Endothelial cell of umbilical vein (primary cell): ENCODE measurements at regions not wholly inside any gene's neighbourhood (a gene's known extent, or its start where the extent isn't known, plus 50 kb on each side); places are given as distances from the start of the nearest gene placed in this dataset.

Experiments used
- BruUV-seq: library from RNA; stranded (reverse); fragments of 400-500 nt; replicated peaks from 2 replicates; lab custom pipeline; 2021; lab: Mats Ljungman, UMichigan
- CTCF ChIA-PET: fragments of 300-600, 350-600 bp; sonication (Branson Sonifier 250); formaldehyde crosslinking; loops from one replicate; lab custom pipeline; 2021; ENCODE audit warnings: antibody characterized with exemption, inconsistent platforms; lab: Charles Lee
- POLR2A ChIA-PET: fragments of 300-600, 350-600 bp; sonication (Branson Sonifier 250); formaldehyde crosslinking; loops from one replicate; lab custom pipeline; 2021; ENCODE audit warnings: antibody characterized with exemption, inconsistent platforms; lab: Charles Lee
- DNase-seq: peaks from one replicate; pipeline ENCODE4 v3.0.0-alpha.2; 2011; ENCODE audit warnings: low read depth, low spot score
- FAIRE-seq: peaks from 2 replicates; lab custom pipeline; 2011; peaks lifted over from hg19 to GRCh38; lab: Jason Lieb, UNC
- H2AFZ ChIP-seq: 2 replicates; pipeline ENCODE4 v1.6.0; 2012; ENCODE audit warnings: low read depth, low read length, control low read depth, inconsistent platforms
- H3K27ac ChIP-seq: 2 replicates; pipeline ENCODE4 v1.5.1; 2011; ENCODE audit warnings: low read depth, mild to moderate bottlenecking, control low read depth, low read length, moderate library complexity; ENCODE audit not compliant: insufficient read depth
- H3K27me3 ChIP-seq, 2 experiments: 2 replicates each; pipeline versions ENCODE4 v1.6.0 to v1.6.1; 2011; ENCODE audit warnings: low read length in 2 of 2, mixed read lengths in 1 of 2; ENCODE audit not compliant: control insufficient read depth in 2 of 2, insufficient read depth in 2 of 2
- H3K36me3 ChIP-seq, 2 experiments: 2 replicates in 1 of 2; 3 replicates in 1 of 2; pipeline ENCODE4 v1.5.1; 2011; ENCODE audit warnings: low read length in 2 of 2, mild to moderate bottlenecking in 1 of 2, moderate library complexity in 1 of 2; ENCODE audit not compliant: control insufficient read depth in 2 of 2, insufficient read depth in 2 of 2; ENCODE audit errors: extremely low read depth in 1 of 2
- H3K4me1 ChIP-seq: 3 replicates; pipeline ENCODE4 v1.5.1; 2011; ENCODE audit warnings: mild to moderate bottlenecking, low read length; ENCODE audit not compliant: control insufficient read depth, insufficient read depth; ENCODE audit errors: extremely low read depth
- H3K4me2 ChIP-seq: 2 replicates; pipeline ENCODE4 v1.6.1; 2011; ENCODE audit warnings: low read length, control low read depth, mixed read lengths; ENCODE audit not compliant: insufficient read depth
- H3K4me3 ChIP-seq, 3 experiments: fragments of 200-600 bp in 1 of 3; sonication (generic), shearing (Covaris generic) in 1 of 3; replicated peaks in 1 of 3; 2 replicates each; pipeline ENCODE4 v1.5.1; 2011 to 2016; ENCODE audit warnings: control low read depth in 3 of 3, low read length in 3 of 3, mild to moderate bottlenecking in 2 of 3, inconsistent platforms in 1 of 3, low read depth in 1 of 3, moderate library complexity in 1 of 3; ENCODE audit not compliant: insufficient read depth in 1 of 3
- H3K79me2 ChIP-seq: 2 replicates; pipeline ENCODE4 v1.6.0; 2012; ENCODE audit warnings: low read length, inconsistent platforms; ENCODE audit not compliant: control insufficient read depth, insufficient read depth
- H3K9ac ChIP-seq: replicated peaks from 2 replicates; pipeline ENCODE3; 2011; ENCODE audit warnings: low read length, control low read depth; ENCODE audit not compliant: insufficient read depth; ENCODE audit errors: extremely low read depth
- H3K9me1 ChIP-seq: replicated peaks from 3 replicates; pipeline ENCODE4 v1.6.0; 2011; ENCODE audit warnings: mild to moderate bottlenecking, low read length; ENCODE audit not compliant: control insufficient read depth, insufficient read depth; ENCODE audit errors: extremely low read depth
- H3K9me3 ChIP-seq: replicated peaks from 2 replicates; pipeline ENCODE4 v1.5.1; 2012; ENCODE audit warnings: low read length, inconsistent platforms; ENCODE audit not compliant: control insufficient read depth, insufficient read depth
- H4K20me1 ChIP-seq: replicated peaks from 2 replicates; pipeline ENCODE3; 2011; ENCODE audit warnings: mild to moderate bottlenecking, low read length; ENCODE audit not compliant: control insufficient read depth, insufficient read depth; ENCODE audit errors: extremely low read depth
- CTCF ChIP-seq, 2 donors: IDR thresholded peaks; 1 replicate in 1 of 2; 2 replicates in 1 of 2; pipeline ENCODE4 v1.5.1; 2011; ENCODE audit warnings: low read length in 2 of 2, mild to moderate bottlenecking in 2 of 2, moderate library complexity in 2 of 2, control low read depth in 1 of 2, inconsistent platforms in 1 of 2, low read depth in 1 of 2; ENCODE audit not compliant: insufficient read depth in 1 of 2; ENCODE audit errors: extremely low read depth in 1 of 2
- EZH2 ChIP-seq: IDR thresholded peaks from 2 replicates; pipeline ENCODE4 v1.6.1; 2012; ENCODE audit warnings: borderline replicate concordance, low read depth, mild to moderate bottlenecking, moderate library complexity, low read length, inconsistent platforms; ENCODE audit not compliant: severe bottlenecking
- FOS ChIP-seq: IDR thresholded peaks from 2 replicates; pipeline ENCODE4 v1.6.1; 2011; ENCODE audit warnings: mild to moderate bottlenecking, low read length, moderate library complexity, borderline replicate concordance; ENCODE audit not compliant: insufficient read depth
- GATA2 ChIP-seq: IDR thresholded peaks from 2 replicates; pipeline ENCODE4 v1.7.0; 2011; ENCODE audit warnings: low read depth, mild to moderate bottlenecking, moderate library complexity, mixed read lengths, low read length; ENCODE audit not compliant: insufficient read length, insufficient read depth
- JUN ChIP-seq: IDR thresholded peaks from 2 replicates; pipeline ENCODE4 v1.6.1; 2011; ENCODE audit warnings: borderline replicate concordance, low read depth; ENCODE audit not compliant: insufficient read length, insufficient read depth
- MAX ChIP-seq: IDR thresholded peaks from 2 replicates; pipeline ENCODE4 v1.6.1; 2011; ENCODE audit not compliant: insufficient read depth, insufficient read length
- MYC ChIP-seq: IDR thresholded peaks from one replicate; pipeline ENCODE4 v1.6.1; 2011; ENCODE audit warnings: mild to moderate bottlenecking, low read depth, low read length
- POLR2A ChIP-seq: IDR thresholded peaks from 2 replicates; pipeline ENCODE4 v1.6.1; 2012; ENCODE audit warnings: low read depth, mild to moderate bottlenecking, control low read depth, low read length
- POLR2AphosphoS5 ChIP-seq: IDR thresholded peaks from 2 replicates; pipeline ENCODE4 v1.6.1; 2012; ENCODE audit warnings: low read depth, mild to moderate bottlenecking, control low read depth, low read length, moderate library complexity; ENCODE audit not compliant: insufficient read depth
- dilution Hi-C: fragments of 300-500 bp; cut with MboI; formaldehyde crosslinking; loops from one replicate; pipeline ENCODE4 v1.15.0; 2019; ENCODE audit warnings: low sequenced_read_pairs; ENCODE audit not compliant: extremely low pct_ligation_motif_present
- intact Hi-C: fragments of 100-400 bp; cut with micrococcal nuclease; formaldehyde crosslinking; loops from one replicate; pipeline ENCODE4 v1.10.0; 2022

- FAIRE-seq (no peak), DNase-seq (no peak)
- no peak overlapping the region for H3K4me2 ChIP-seq
- H3K79me2 ChIP-seq: no peaks in the 10 kb centered on the region
- H3K4me3 ChIP-seq: no peak overlapping the region
- ChIA-PET POLR2A (no interaction called here), CTCF (no interaction called here)
- H3K27ac ChIP-seq: no peak overlapping the region
- no peak overlapping the region for H3K9ac ChIP-seq
- H2AFZ ChIP-seq: no peak overlapping the region
- no TSS peak for BruUV-seq
- dilution Hi-C loops: no loop called here
- no peaks in the 10 kb centered on the region for H3K9me1 ChIP-seq
- H3K9me3 ChIP-seq: peaks cover 2% of the 10 kb centered on the region
- no peaks in the 10 kb centered on the region for H4K20me1 ChIP-seq
- TF ChIP-seq GATA2 (no peak), JUN (no peak), FOS (no peak), MAX (no peak), CTCF (IDR thresholded peaks at IDR 0.05; ENCODE audit: extremely low read depth in 1 of 2, insufficient read depth in 1 of 2, low read depth in 1 of 2, low read length in 2 of 2) (no peak), MYC (no peak), POLR2AphosphoS5 (no peak), EZH2 (no peak), POLR2A (no peak)
- no peaks in the 10 kb centered on the region for H3K4me1 ChIP-seq
- no peaks in the 10 kb centered on the region for H3K27me3 ChIP-seq
- intact Hi-C loops: no loop called here
- H3K36me3 ChIP-seq: no peaks in the 10 kb centered on the region
Measured at GRCh38 chr18:73950116-73950700, 197.4 kb downstream of the FBXO15 start.
